HCT116 (cell line): ENCODE measurements at regions not wholly inside any gene's neighbourhood (a gene's known extent, or its start where the extent isn't known, plus 50 kb on each side); places are given as distances from the start of the nearest gene placed in this dataset.

Experiments
- CTCF ChIP-seq, 3 experiments: fragments of 200-600 bp in 1 of 3; sonication (generic) in 1 of 3; IDR thresholded peaks in 2 of 3; conservative IDR thresholded peaks in 1 of 3; 2 replicates each; pipeline ENCODE4 v1.5.1; 2012 to 2017; ENCODE audit warnings: low read depth in 2 of 3, low read length in 2 of 3, antibody characterized with exemption in 1 of 3, borderline replicate concordance in 1 of 3, control low read depth in 1 of 3, mild to moderate bottlenecking in 1 of 3, mixed read lengths in 1 of 3, mixed run types in 1 of 3, moderate library complexity in 1 of 3; ENCODE audit not compliant: insufficient read depth in 1 of 3
- POLR2A ChIP-seq: IDR thresholded peaks from 2 replicates; pipeline ENCODE4 v1.7.0; 2011; ENCODE audit warnings: borderline replicate concordance; ENCODE audit not compliant: insufficient read depth, insufficient read length; ENCODE audit errors: extremely low read depth
- SP1 ChIP-seq: IDR thresholded peaks from 2 replicates; pipeline ENCODE4 v1.6.1; 2012; ENCODE audit warnings: low read depth

DNA sequence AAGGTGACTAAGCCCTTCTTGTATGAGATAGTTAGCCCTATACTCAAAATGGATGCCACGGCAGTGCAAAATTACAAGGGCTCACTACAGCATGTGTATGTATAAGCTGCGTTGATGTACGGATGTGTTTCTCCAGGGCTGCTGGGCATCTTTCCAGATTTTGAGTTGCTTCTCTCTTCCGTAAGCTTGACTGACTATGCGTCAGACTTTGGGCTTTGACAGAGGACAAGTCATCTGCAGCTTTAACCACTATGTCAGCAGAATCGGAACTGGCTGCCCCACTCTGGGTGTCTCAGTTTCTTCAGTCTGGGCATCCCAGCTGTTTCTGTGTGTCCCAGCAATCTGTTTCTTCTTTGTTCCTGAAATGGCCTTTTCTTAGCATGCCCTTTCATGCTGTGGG is 241.6 kb downstream of the BTBD3 start:
- TF ChIP-seq CTCF (IDR thresholded peaks at IDR 0.05 in 2 of 3, conservative IDR thresholded peaks at IDR 0.05 in 1 of 3; ENCODE audit: borderline replicate concordance in 1 of 3, insufficient read depth in 1 of 3, low read depth in 2 of 3, low read length in 2 of 3) (no peak), SP1 (no peak), POLR2A (no peak)
